ENCODE measurements at regions not wholly inside any gene's neighbourhood (a gene's known extent, or its start where the extent isn't known, plus 50 kb on each side); places are given as distances from the start of the nearest gene placed in this dataset.
"Not testable (repeated sequence)": the region's sequence is repeated elsewhere in the genome, so short reads cannot be mapped to it uniquely, and the experiment has no call there.

DNA sequence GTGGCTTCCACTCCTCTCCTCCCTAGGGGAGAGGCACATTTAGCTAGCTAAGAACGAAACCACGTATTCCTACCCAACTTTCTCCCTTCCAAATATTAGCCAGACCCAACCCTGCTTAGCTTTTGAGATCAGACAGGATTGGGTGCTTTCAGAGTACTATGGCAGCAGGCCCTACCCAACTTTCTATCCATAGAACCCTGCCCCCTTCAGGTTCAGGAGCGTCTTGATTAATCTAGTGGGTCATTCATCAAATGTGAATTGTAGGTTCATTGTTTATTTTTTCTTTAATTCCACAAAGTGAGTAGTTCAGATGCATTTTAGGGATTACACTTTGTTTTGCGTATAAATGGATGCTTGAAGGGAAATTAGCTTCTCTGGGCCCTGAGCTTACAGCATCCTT, 188.3 kb downstream of the MIB1 start:
- no peak for DNase-seq (ENCODE audit: low spot score)

DNA sequence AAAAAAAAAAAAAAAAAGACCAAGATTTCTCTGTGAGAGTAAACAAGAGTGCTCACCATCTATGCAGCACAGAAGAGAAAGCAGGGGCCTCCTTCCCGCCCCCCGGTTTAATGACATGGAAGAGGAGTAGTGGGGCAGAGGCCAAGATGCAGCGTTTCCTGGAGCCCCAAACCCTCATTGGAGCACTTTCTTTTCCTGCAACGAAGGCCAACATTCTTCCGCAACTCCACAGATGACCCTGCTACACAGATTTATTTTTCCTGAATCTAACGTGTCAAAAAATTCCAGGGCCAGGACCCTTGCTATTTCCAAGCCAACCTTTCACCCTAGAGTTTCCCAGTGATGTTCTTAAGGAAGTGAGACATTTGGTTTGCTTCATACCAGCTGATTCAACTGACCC, 189.6 kb downstream of the MIB1 start:
- DNase-seq (ENCODE audit: low spot score), result no peak

GRCh38 chr18:21933931-21934765, 193.6 kb downstream of the MIB1 start:
- no peak for DNase-seq (ENCODE audit: low spot score)

DNA sequence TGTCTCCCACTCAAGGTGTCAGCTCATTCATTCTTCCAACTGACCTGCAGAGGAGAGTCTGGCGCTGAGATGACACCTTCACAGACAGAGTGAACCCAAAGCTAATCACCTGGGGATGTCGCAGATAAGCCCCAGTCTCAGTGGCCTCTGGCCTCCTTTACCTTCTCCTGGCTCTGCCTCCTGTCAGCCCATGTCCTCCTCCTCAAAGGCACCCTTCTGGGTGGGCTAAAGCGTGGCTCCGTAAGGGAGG, 194.1 kb downstream of the MIB1 start:
- DNase-seq (ENCODE audit: low spot score), result no peak

DNA sequence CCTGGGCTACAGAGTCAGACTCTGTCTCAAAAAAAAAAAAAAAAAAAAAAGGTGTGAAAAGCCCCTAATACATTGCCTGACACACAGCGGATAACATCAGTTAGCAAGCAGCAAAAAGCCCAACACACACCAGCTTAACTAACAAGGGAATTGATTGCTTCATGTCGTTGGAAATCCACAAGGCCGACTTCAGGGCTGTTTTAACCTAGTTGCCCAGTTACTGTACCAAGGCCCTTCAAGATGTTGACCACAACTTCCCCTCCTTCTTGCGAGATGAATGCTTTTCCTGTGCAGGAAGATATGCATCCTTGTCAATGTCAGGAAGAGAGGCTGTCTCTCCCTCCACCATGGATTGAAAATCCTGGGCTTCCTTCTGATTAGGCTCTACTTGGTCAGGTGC, 202.9 kb downstream of the MIB1 start:
- no peak for DNase-seq (ENCODE audit: low spot score)

GRCh38 chr18:21949326-21950015, 208.9 kb downstream of the MIB1 start:
- DNase-seq (ENCODE audit: low spot score), result no peak

GRCh38 chr18:21955757-21956652, 213.4 kb upstream of the GATA6 start:
- peak; percentile 26 for DNase-seq (ENCODE audit: low spot score)

- DNase-seq (ENCODE audit: low spot score), result no peak
Observed at GRCh38 chr18:21958263-21958662, 211.1 kb upstream of the GATA6 start.

DNA sequence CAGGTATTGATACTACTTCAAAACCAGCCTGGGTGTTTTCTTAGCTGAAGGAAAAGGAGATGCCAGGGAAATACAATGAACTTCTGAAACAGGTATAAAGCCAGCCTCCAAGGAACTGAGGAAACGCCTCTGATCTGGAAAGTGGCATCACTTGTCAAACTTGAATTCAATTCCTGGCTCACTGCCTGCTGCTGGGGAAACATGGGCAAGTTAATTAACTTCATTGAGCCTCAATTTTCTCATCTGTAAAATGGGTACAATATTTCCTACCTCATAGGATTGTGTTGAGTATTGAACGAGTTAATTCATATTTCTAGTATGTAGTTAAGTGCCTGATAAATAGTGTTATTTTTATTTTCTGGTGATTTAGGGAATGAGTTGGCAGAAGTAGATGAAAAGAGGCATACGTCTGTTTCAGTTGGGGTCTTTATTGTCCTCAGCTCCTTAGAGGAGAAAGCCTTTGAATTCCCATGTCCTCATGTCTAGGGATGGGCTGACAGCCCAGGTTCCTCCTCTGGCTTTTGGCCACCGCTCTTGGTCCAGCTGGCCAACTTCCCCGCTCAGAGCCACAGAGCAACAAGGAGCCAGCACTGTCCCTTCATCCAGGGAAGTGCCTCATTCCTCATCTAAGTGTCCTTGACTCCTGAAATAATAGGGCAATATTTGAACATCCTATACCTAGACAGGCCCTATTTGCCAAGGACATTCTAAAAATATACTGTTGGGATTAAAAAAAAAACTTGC, 210.5 kb upstream of the GATA6 start:
- DNase-seq (ENCODE audit: low spot score), result no peak

- no peak for DNase-seq (ENCODE audit: low spot score)
Observed at GRCh38 chr18:21960189-21960588, 209.2 kb upstream of the GATA6 start.

- no peak for DNase-seq (ENCODE audit: low spot score)
Observed at GRCh38 chr18:21963336-21963735, 206.1 kb upstream of the GATA6 start.

DNA sequence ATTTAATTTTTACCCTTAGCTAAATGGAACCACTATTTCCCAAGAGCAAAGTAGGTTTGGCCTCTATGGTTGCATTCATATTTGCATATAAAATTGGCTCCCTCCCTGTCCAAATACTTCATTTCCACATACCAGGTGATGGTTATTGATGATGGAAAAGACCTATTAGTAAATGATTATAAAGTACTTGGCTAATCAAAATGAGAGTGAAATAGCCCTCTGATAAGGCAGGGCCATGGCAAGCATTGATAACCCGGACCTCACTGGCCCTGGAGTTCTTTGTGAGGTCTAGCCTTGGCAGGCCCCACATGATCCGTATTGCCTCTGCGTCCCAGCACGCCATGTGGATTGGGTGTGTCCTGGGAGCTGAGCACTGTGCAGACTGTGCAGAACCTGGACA, 201.1 kb upstream of the GATA6 start:
- no peak for DNase-seq (ENCODE audit: low spot score)

DNA sequence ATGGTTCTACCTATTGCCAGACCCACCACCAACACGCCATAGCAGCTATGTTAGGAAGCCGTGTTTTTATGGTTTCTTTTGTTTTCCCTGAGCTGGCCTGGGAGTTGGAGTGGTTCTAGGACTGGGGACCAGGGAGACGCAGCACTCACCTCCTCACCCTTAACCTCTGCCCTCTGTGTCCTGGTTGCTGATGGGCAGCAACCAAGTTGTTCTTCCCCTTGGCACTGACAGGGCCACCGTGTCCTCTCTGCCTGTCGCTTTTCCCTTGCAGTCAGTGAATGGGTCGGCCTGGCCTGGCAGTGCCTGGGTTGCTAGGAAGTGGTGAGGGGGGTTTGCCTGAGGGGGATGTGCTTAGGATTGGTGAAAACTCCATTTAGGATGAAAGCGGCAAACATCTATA, 197.1 kb upstream of the GATA6 start:
- DNase-seq (ENCODE audit: low spot score), result no peak

GRCh38 chr18:21975954-21976353, 193.4 kb upstream of the GATA6 start:
- DNase-seq (ENCODE audit: low spot score), result not testable (repeated sequence)

DNA sequence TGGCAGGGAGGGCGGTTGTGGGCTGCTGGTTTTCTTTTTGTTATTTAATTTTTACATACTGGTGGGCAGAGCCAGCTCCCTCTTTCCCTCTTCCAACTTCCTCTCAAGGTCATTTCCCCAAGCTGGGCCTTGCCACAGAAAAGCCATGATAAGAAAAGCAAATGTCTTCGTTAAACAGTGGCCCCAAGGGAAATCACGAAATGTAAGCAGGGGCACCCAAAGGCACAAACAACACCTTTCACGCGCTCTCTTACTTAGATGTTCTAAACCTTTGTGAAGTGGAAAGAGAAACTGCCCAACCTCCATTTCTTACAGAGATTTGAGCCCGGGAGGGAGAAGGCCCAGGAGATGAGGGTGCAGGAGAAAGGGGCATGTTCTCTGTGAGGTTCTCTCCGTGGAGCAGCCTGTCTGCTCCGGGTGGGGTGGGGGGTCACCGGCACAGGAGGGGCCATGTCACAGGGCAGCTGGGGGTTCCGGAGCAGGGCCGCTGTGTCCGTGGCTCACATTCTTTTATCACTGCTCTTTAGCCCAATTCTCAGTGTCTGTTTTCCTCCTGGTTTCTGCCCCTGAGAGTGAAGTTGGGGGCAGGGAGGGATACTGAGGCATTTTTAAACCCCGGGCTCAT, 190.7 kb upstream of the GATA6 start:
- no peak for DNase-seq (ENCODE audit: low spot score)

DNA sequence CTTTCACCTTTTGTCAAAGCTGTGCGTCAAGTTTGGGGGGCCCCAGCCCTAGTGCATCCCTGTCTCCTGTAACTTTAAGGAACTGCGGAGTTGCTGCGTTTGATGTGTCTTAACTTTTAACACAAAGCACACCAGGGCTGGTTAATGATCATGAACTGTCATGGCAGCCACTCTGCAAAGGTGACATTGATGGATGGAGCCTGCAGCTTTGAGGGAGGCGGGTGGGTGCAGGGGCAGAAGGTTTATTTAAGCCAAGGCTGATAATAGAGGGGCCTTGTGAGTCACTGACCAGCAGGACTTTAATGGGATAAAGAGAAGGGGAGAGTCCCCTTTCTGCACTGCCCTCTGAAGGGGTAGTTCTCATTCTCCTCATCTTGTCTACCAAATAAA, 190.2 kb upstream of the GATA6 start:
- DNase-seq (ENCODE audit: low spot score), result no peak

DNA sequence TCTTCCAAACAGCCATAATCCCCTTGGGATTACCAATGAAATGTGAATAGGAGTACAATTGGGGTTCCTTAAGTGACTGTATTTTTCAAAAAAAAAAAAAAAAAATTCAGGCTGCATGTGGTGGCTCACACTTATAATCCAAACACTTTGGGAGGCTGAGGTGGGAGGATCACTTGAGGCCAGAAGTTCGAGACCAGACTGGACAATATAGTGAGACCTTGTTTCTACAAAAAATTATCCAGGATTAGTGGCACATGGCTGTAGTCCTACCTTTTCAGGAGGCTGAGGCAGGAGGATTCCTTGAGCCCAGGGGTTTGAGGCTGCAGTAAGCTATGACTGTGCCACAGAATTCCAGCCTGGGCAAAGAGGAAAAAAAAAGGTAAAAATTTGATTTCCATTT, 189.6 kb upstream of the GATA6 start:
- no peak for DNase-seq (ENCODE audit: low spot score)

DNA sequence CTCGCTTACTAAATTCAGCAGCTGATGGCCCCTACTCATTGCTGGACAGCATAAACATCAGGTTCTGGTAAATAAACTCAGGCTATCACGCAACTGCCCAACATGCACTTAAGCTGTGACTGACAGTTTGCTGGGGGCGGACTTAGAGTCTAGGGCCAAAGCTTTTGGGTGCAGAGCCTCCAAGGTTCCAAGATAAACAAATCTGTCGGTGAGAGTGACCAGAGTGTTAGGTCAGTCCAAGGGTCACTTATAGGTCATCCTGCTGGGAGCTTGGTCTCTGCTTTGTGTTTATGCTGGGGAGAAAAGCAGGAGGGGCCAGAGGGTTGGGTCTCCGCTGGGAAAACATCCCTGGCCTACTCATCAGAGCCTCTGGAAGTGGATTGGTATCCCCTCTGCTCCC, 188.6 kb upstream of the GATA6 start:
- no peak for DNase-seq (ENCODE audit: low spot score)

GRCh38 chr18:21981489-21981888, 187.9 kb upstream of the GATA6 start:
- DNase-seq (ENCODE audit: low spot score), result not testable (repeated sequence)

GRCh38 chr18:21991081-21991534, 178.3 kb upstream of the GATA6 start:
- DNase-seq (ENCODE audit: low spot score), result no peak

- DNase-seq (ENCODE audit: low spot score), result no peak
Observed at GRCh38 chr18:21991886-21992285, 177.5 kb upstream of the GATA6 start.
